ENCODE measurements at regions not wholly inside any gene's neighbourhood (a gene's known extent, or its start where the extent isn't known, plus 50 kb on each side); places are given as distances from the start of the nearest gene placed in this dataset.

DNA sequence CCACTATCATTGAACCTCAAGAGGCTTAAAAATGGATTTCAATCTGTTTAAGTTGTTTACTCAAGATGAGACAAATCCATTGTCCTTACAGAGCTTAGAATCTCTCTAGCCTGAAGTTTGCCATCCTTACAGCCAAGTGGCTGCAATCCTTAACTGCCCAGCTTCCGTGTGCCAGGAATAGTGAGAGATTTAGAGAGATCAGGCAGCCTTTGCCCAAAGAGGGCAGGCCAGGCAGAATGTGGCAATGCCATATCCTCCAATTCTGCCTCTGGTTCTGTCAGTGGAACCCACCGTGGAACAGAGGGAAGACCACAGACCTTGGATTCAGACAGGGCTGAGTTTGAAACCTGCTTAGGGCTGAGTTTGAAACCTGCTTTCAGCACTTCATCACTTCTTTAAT, 374.3 kb downstream of the VPS13C start:
- intact Hi-C loops (cut with micrococcal nuclease; ENCODE audit: unreplicated experiment), result no loop called here
- H3K9me3 ChIP-seq (replicated peaks; ENCODE audit: control insufficient read depth, insufficient read depth, low read length), result no peaks in the 10 kb centered on the region
- H3K9ac ChIP-seq (ENCODE audit: control insufficient read depth, insufficient read depth, low read length), result no peak overlapping the region
- BruUV-seq (replicated peaks), result no TSS peak
- ChIA-PET SMC1A (ENCODE audit: uncharacterized antibody, unreplicated experiment) (no interaction called here), RAD21 (ENCODE audit: unreplicated experiment) (no interaction called here), CTCF (no interaction called here), POLR2A (no interaction called here)
- no peaks in the 10 kb centered on the region for H3K36me3 ChIP-seq (ENCODE audit: control insufficient read depth in 2 of 2, insufficient read depth in 2 of 2, low read length in 1 of 2)
- TF ChIP-seq SMAD5 (IDR thresholded peaks at IDR 0.05; ENCODE audit: low read depth), result no peak
- TF ChIP-seq, protein P1, sequence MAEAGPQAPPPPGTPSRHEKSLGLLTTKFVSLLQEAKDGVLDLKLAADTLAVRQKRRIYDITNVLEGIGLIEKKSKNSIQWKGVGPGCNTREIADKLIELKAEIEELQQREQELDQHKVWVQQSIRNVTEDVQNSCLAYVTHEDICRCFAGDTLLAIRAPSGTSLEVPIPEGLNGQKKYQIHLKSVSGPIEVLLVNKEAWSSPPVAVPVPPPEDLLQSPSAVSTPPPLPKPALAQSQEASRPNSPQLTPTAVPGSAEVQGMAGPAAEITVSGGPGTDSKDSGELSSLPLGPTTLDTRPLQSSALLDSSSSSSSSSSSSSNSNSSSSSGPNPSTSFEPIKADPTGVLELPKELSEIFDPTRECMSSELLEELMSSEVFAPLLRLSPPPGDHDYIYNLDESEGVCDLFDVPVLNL (IDR thresholded peaks at IDR 0.05; ENCODE audit: low read depth, low read length), result no peak
- no peaks in the 10 kb centered on the region for H3K79me2 ChIP-seq (ENCODE audit: control insufficient read depth, insufficient read depth, low read length)
- H3K27me3 ChIP-seq (replicated peaks in 1 of 2; ENCODE audit: control insufficient read depth in 2 of 2, insufficient read depth in 2 of 2, low read length in 1 of 2), result peaks cover 0 to 3% of the 10 kb centered on the region in 2 experiments; a peak in 1 of 4 replicates
- in situ Hi-C loops (cut with MboI), result no loop called here
- WGBS (ENCODE audit: insufficient coverage, insufficient replicate concordance, low lambda C conversion rate, missing lambda C conversion rate), result 0% methylated on average over 2 of the region's 2 CpGs
- no peak overlapping the region for H2AFZ ChIP-seq (ENCODE audit: control insufficient read depth, low read depth, low read length)
- FAIRE-seq (no peak), ATAC-seq (no peak), DNase-seq (ENCODE audit: low read depth, low spot score) (no peak)
- no peaks in the 10 kb centered on the region for H3K4me1 ChIP-seq (ENCODE audit: control insufficient read depth, insufficient read depth, low read length)
- no peak overlapping the region for H3K4me2 ChIP-seq (ENCODE audit: control insufficient read depth, insufficient read depth)
- no peak overlapping the region for H3K4me3 ChIP-seq
- H3K27ac ChIP-seq (ENCODE audit: control insufficient read depth, insufficient read depth), result no peak overlapping the region
- no peaks in the 10 kb centered on the region for H4K20me1 ChIP-seq (ENCODE audit: control insufficient read depth, insufficient read depth)

DNA sequence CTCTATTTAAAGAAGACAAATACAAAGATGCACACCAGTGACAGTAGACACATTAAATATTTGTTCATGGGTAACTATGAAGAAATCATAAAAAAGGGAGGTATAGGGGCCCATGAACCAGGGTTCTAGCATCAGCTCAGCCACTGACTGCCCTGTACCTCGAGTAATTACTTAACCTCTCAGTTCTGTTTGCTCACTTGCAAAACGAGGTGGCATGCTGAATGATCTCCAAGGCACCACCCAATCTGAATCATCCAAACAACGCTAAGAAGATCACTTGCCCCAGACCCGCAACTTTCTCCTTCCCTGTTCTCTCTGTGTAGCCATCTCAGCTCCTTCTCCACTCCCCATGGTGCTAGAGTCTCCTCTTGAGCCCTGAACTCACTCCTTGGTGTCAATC, 374.7 kb downstream of the VPS13C start:
- no peak for DNase-seq (ENCODE audit: low read depth, low spot score)
- H4K20me1 ChIP-seq (ENCODE audit: control insufficient read depth, insufficient read depth), result no peaks in the 10 kb centered on the region
- WGBS (ENCODE audit: insufficient coverage, insufficient replicate concordance, low lambda C conversion rate, missing lambda C conversion rate), result 8% methylated on average over 4 of the region's 4 CpGs
- no peak overlapping the region for H2AFZ ChIP-seq (ENCODE audit: control insufficient read depth, low read depth, low read length)
- ChIA-PET SMC1A (ENCODE audit: uncharacterized antibody, unreplicated experiment) (no interaction called here), CTCF (no interaction called here), RAD21 (ENCODE audit: unreplicated experiment) (no interaction called here), POLR2A (no interaction called here)
- in situ Hi-C loops (cut with MboI) (no loop called here), intact Hi-C loops (cut with micrococcal nuclease; ENCODE audit: unreplicated experiment) (no loop called here)
- no peaks in the 10 kb centered on the region for H3K79me2 ChIP-seq (ENCODE audit: control insufficient read depth, insufficient read depth, low read length)
- TF ChIP-seq HDAC6 (IDR thresholded peaks at IDR 0.05; ENCODE audit: unreplicated experiment) (no peak), SUPT20H (IDR thresholded peaks at IDR 0.05; ENCODE audit: borderline replicate concordance, control insufficient read depth, low read depth, low read length) (no peak), ZNF622 (IDR thresholded peaks at IDR 0.05) (no peak)
- TF ChIP-seq, protein P2, sequence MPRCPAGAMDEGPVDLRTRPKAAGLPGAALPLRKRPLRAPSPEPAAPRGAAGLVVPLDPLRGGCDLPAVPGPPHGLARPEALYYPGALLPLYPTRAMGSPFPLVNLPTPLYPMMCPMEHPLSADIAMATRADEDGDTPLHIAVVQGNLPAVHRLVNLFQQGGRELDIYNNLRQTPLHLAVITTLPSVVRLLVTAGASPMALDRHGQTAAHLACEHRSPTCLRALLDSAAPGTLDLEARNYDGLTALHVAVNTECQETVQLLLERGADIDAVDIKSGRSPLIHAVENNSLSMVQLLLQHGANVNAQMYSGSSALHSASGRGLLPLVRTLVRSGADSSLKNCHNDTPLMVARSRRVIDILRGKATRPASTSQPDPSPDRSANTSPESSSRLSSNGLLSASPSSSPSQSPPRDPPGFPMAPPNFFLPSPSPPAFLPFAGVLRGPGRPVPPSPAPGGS (IDR thresholded peaks at IDR 0.05; ENCODE audit: borderline replicate concordance, insufficient read depth, low read depth, low read length, poor library complexity, severe bottlenecking), result no peak
- peaks cover 0 to 3% of the 10 kb centered on the region in 2 experiments; a peak in 1 of 4 replicates for H3K27me3 ChIP-seq (replicated peaks in 1 of 2; ENCODE audit: control insufficient read depth in 2 of 2, insufficient read depth in 2 of 2, low read length in 1 of 2)
- no peak overlapping the region for H3K4me3 ChIP-seq
- ATAC-seq, result no peak
- no peaks in the 10 kb centered on the region for H3K36me3 ChIP-seq (ENCODE audit: control insufficient read depth in 2 of 2, insufficient read depth in 2 of 2, low read length in 1 of 2)
- H3K9ac ChIP-seq (ENCODE audit: control insufficient read depth, insufficient read depth, low read length), result no peak overlapping the region
- BruUV-seq (replicated peaks), result no TSS peak
- no peak for FAIRE-seq
- H3K27ac ChIP-seq (ENCODE audit: control insufficient read depth, insufficient read depth), result no peak overlapping the region
- no peaks in the 10 kb centered on the region for H3K9me3 ChIP-seq (replicated peaks; ENCODE audit: control insufficient read depth, insufficient read depth, low read length)
- no peak overlapping the region for H3K4me2 ChIP-seq (ENCODE audit: control insufficient read depth, insufficient read depth)
- H3K4me1 ChIP-seq (ENCODE audit: control insufficient read depth, insufficient read depth, low read length), result no peaks in the 10 kb centered on the region
